Trophoblast cell (in vitro differentiated cells and primary cell): ENCODE measurements at regions not wholly inside any gene's neighbourhood (a gene's known extent, or its start where the extent isn't known, plus 50 kb on each side); places are given as distances from the start of the nearest gene placed in this dataset.

Experiments used
- DNase-seq, 2 donors: peaks; one replicate each; pipeline ENCODE4 v3.0.0-alpha.2; 2016
- H2AFZ ChIP-seq: 2 replicates; pipeline ENCODE4 v1.6.1; 2013; ENCODE audit warnings: low read length, moderate library complexity, mild to moderate bottlenecking; ENCODE audit not compliant: insufficient read depth, poor library complexity
- H2AK5ac ChIP-seq: 2 replicates; pipeline ENCODE4 v1.6.1; 2013; ENCODE audit warnings: mild to moderate bottlenecking, low read length
- H2BK120ac ChIP-seq: 2 replicates; pipeline ENCODE4 v1.6.1; 2013; ENCODE audit warnings: low read length, mild to moderate bottlenecking, moderate library complexity; ENCODE audit not compliant: insufficient read depth, poor library complexity
- H2BK12ac ChIP-seq: 2 replicates; pipeline ENCODE4 v1.6.1; 2013; ENCODE audit warnings: mild to moderate bottlenecking, low read length, moderate library complexity
- H2BK5ac ChIP-seq: 2 replicates; pipeline ENCODE4 v1.6.1; 2013; ENCODE audit warnings: low read length, low read depth, moderate library complexity, mild to moderate bottlenecking; ENCODE audit not compliant: poor library complexity
- H3K14ac ChIP-seq: 2 replicates; pipeline ENCODE4 v1.6.1; 2013; ENCODE audit warnings: mild to moderate bottlenecking, low read length
- H3K18ac ChIP-seq: 2 replicates; pipeline ENCODE4 v1.6.1; 2013; ENCODE audit warnings: mild to moderate bottlenecking, low read length
- H3K23ac ChIP-seq: 2 replicates; pipeline ENCODE4 v1.6.1; 2013; ENCODE audit warnings: low read length
- H3K27ac ChIP-seq: 2 replicates; pipeline ENCODE4 v1.5.1; 2013; ENCODE audit warnings: low read depth, mild to moderate bottlenecking, inconsistent platforms, low read length, moderate library complexity
- H3K27me3 ChIP-seq: 2 replicates; pipeline ENCODE4 v1.6.1; 2013; ENCODE audit warnings: inconsistent platforms, mild to moderate bottlenecking, low read length, moderate library complexity; ENCODE audit not compliant: insufficient read depth
- H3K36me3 ChIP-seq, 2 experiments: 1 replicate in 1 of 2; 2 replicates in 1 of 2; pipeline ENCODE4 v1.6.1; 2013; ENCODE audit warnings: low read length in 2 of 2, mild to moderate bottlenecking in 2 of 2, moderate library complexity in 1 of 2; ENCODE audit not compliant: insufficient read depth in 2 of 2, control insufficient read depth in 1 of 2
- H3K4ac ChIP-seq: 2 replicates; pipeline ENCODE4 v1.6.1; 2013; ENCODE audit warnings: low read depth, mild to moderate bottlenecking, low read length, moderate library complexity
- H3K4me1 ChIP-seq, 2 experiments: 1 replicate in 1 of 2; 2 replicates in 1 of 2; pipeline ENCODE4 v1.6.1; 2013; ENCODE audit warnings: low read length in 2 of 2, mild to moderate bottlenecking in 2 of 2, moderate library complexity in 1 of 2; ENCODE audit not compliant: insufficient read depth in 2 of 2, control insufficient read depth in 1 of 2
- H3K4me2 ChIP-seq: 2 replicates; pipeline ENCODE4 v1.6.1; 2013; ENCODE audit warnings: inconsistent platforms, mild to moderate bottlenecking, low read length, moderate library complexity
- H3K4me3 ChIP-seq: 2 replicates; pipeline ENCODE4 v1.5.1; 2013; ENCODE audit warnings: mild to moderate bottlenecking, low read depth, low read length, inconsistent platforms
- H3K79me1 ChIP-seq: one replicate; pipeline ENCODE4 v1.6.1; 2013; ENCODE audit warnings: low read length
- H3K79me2 ChIP-seq: 2 replicates; pipeline ENCODE4 v1.6.1; 2013; ENCODE audit warnings: low read length, mild to moderate bottlenecking; ENCODE audit not compliant: control insufficient read depth, insufficient read depth, poor library complexity
- H3K9ac ChIP-seq: 2 replicates; pipeline ENCODE4 v1.6.1; 2013; ENCODE audit warnings: mild to moderate bottlenecking, low read length
- H3K9me3 ChIP-seq: 2 replicates; pipeline ENCODE4 v1.6.1; 2013; ENCODE audit warnings: low read depth, mild to moderate bottlenecking, control low read depth, inconsistent platforms, low read length; ENCODE audit not compliant: insufficient read depth
- H4K12ac ChIP-seq: 2 replicates; pipeline ENCODE4 v1.6.1; 2013; ENCODE audit warnings: low read depth, mild to moderate bottlenecking, low read length, moderate library complexity
- H4K8ac ChIP-seq: 2 replicates; pipeline ENCODE4 v1.6.1; 2013; ENCODE audit warnings: low read depth, mild to moderate bottlenecking, low read length, moderate library complexity
- H4K91ac ChIP-seq: one replicate; pipeline ENCODE4 v1.6.1; 2013; ENCODE audit warnings: low read depth, mild to moderate bottlenecking, low read length, moderate library complexity
- WGBS: extraction: QIAGEN DNeasy Blood & Tissue Kit; methylation state at CpG from one replicate; pipeline ENCODE4 v1.1.7; 2013; ENCODE audit warnings: missing lambda C conversion rate; ENCODE audit not compliant: insufficient read length, insufficient coverage; ENCODE audit errors: extremely low coverage; 5-methylcytosine and 5-hydroxymethylcytosine counted together

- DNase-seq: no peak
- Histone ChIP-seq H2AK5ac (no peak overlapping the region), H3K9ac (no peak overlapping the region), H4K8ac (no peak overlapping the region), H3K4me1 (no peaks in the 10 kb centered on the region), H3K27me3 (no peaks in the 10 kb centered on the region), H3K79me2 (no peaks in the 10 kb centered on the region), H3K4ac (no peak overlapping the region), H3K23ac (no peak overlapping the region), H2BK120ac (no peak overlapping the region), H3K4me3 (no peak overlapping the region), H4K91ac (no peak overlapping the region), H3K79me1 (no peaks in the 10 kb centered on the region), H3K14ac (no peak overlapping the region), H3K27ac (no peak overlapping the region), H3K4me2 (no peak overlapping the region), H4K12ac (no peak overlapping the region), H3K36me3 (no peaks in the 10 kb centered on the region), H2BK5ac (no peak overlapping the region), H2AFZ (no peak overlapping the region), H2BK12ac (no peak overlapping the region), H3K9me3 (no peaks in the 10 kb centered on the region), H3K18ac (no peak overlapping the region)
- no CpG with 5 or more reads among the region's 2 CpGs for WGBS
These were observed 2368.5 kb downstream of the PCDH7 start for GRCh38 chr4:33088713-33089112.

DNA sequence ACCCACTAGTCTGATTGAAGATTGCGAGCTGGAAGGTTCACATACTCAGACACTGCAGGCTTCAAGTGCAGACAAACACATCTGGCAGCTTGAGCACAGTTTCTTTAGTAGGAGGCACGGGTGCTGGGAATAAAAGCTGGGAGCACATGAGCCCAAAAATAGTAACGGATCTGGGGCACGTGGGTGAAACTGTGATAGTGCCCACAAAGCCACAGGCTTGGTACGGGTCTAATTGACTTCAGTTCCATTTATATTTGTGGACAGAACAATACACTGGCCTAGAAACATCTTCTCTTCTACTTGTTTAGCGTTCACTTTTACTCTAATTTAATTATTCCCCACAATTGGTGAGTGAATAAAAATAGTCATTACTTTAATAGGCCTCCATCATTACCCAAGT, 2370.7 kb downstream of the PCDH7 start:
- no peak overlapping the region for H3K4me2 ChIP-seq
- H3K4ac ChIP-seq: no peak overlapping the region
- no peaks in the 10 kb centered on the region for H3K9me3 ChIP-seq
- H3K4me1 ChIP-seq: no peaks in the 10 kb centered on the region
- no peak overlapping the region for H3K14ac ChIP-seq
- no CpG with 5 or more reads among the region's 6 CpGs for WGBS
- no peak overlapping the region for H3K4me3 ChIP-seq
- peak overlapping the region; percentile 60 for H2BK120ac ChIP-seq
- no peak for DNase-seq
- no peak overlapping the region for H3K18ac ChIP-seq
- H2AK5ac ChIP-seq: no peak overlapping the region
- H2BK5ac ChIP-seq: no peak overlapping the region
- H4K12ac ChIP-seq: no peak overlapping the region
- H3K79me1 ChIP-seq: no peaks in the 10 kb centered on the region
- no peaks in the 10 kb centered on the region for H3K79me2 ChIP-seq
- no peak overlapping the region for H3K23ac ChIP-seq
- H4K8ac ChIP-seq: no peak overlapping the region
- H2BK12ac ChIP-seq: peak overlapping the region; percentile 30
- no peaks in the 10 kb centered on the region for H3K27me3 ChIP-seq
- no peak overlapping the region for H3K9ac ChIP-seq
- no peak overlapping the region for H3K27ac ChIP-seq
- H2AFZ ChIP-seq: peak overlapping the region; percentile 35
- H3K36me3 ChIP-seq: no peaks in the 10 kb centered on the region
- H4K91ac ChIP-seq: peak overlapping the region; percentile 47

DNA sequence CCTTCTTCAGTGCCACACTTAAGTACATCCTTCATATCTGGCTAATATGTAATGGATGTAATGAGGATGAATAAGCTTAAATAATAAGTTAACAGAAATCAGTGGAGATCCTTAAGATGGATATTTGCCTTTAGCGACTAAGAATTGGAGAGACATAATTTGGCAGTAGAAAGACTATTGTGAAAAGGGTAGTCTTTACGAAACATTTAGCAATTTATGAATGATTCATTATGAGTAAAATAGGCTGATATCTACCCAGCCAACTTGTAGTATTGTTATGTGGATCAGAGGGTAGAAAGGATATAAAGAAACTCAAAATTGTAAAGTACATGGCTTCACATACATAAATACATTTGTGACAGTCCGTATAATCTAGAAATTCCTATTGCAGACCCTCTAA, 2371.8 kb downstream of the PCDH7 start:
- Histone ChIP-seq H3K36me3 (no peaks in the 10 kb centered on the region), H2AK5ac (no peak overlapping the region), H4K91ac (no peak overlapping the region), H3K23ac (no peak overlapping the region), H2BK12ac (no peak overlapping the region), H3K14ac (no peak overlapping the region), H3K4ac (no peak overlapping the region), H2BK120ac (no peak overlapping the region), H2BK5ac (no peak overlapping the region), H3K4me1 (no peaks in the 10 kb centered on the region), H3K27ac (no peak overlapping the region), H4K8ac (no peak overlapping the region), H3K18ac (no peak overlapping the region), H3K9me3 (no peaks in the 10 kb centered on the region), H3K4me3 (no peak overlapping the region), H3K79me2 (no peaks in the 10 kb centered on the region), H2AFZ (no peak overlapping the region), H3K27me3 (no peaks in the 10 kb centered on the region), H3K4me2 (no peak overlapping the region), H3K79me1 (no peaks in the 10 kb centered on the region), H4K12ac (no peak overlapping the region), H3K9ac (no peak overlapping the region)
- no peak for DNase-seq
- no CpG with 5 or more reads among the region's 3 CpGs for WGBS

GRCh38 chr4:33104273-33104672, 2384.1 kb downstream of the PCDH7 start:
- Histone ChIP-seq H4K8ac (no peak overlapping the region), H4K91ac (no peak overlapping the region), H2BK12ac (no peak overlapping the region), H2AK5ac (no peak overlapping the region), H3K4ac (no peak overlapping the region), H3K27ac (no peak overlapping the region), H3K27me3 (no peaks in the 10 kb centered on the region), H2BK120ac (no peak overlapping the region), H3K4me3 (no peak overlapping the region), H2BK5ac (no peak overlapping the region), H3K14ac (no peak overlapping the region), H3K9ac (no peak overlapping the region), H3K79me1 (no peaks in the 10 kb centered on the region), H3K9me3 (no peaks in the 10 kb centered on the region), H2AFZ (no peak overlapping the region), H3K79me2 (no peaks in the 10 kb centered on the region), H3K4me1 (no peaks in the 10 kb centered on the region), H4K12ac (no peak overlapping the region), H3K36me3 (no peaks in the 10 kb centered on the region), H3K4me2 (no peak overlapping the region), H3K18ac (no peak overlapping the region), H3K23ac (no peak overlapping the region)
- DNase-seq: peak; percentile 16 to 65
- WGBS: no CpG with 5 or more reads among the region's 3 CpGs
